HCT116 (cell line): ENCODE measurements at regions not wholly inside any gene's neighbourhood (a gene's known extent, or its start where the extent isn't known, plus 50 kb on each side); places are given as distances from the start of the nearest gene placed in this dataset.

Source experiments
- ATAC-seq: fragments of 200-7000 bp; cut with Tn5 transposase; 2 replicates; pipeline ENCODE4 v1.9.1; 2020; ENCODE audit warnings: mild to moderate bottlenecking, moderate library complexity
- BruUV-seq: library from RNA; stranded (reverse); fragments of 400-500 nt; replicated peaks from 2 replicates; lab custom pipeline; 2021; lab: Mats Ljungman, UMichigan
- CTCF ChIA-PET: fragments of 300-600 bp; sonication (Branson Sonifier 250); formaldehyde crosslinking; loops from one replicate; lab custom pipeline; 2021; ENCODE audit warnings: antibody characterized with exemption; lab: Charles Lee
- POLR2A ChIA-PET: fragments of 300-600, 350-600 bp; sonication (Branson Sonifier 250); formaldehyde crosslinking; loops from one replicate; lab custom pipeline; 2021; ENCODE audit warnings: antibody characterized with exemption; lab: Charles Lee
- RAD21 ChIA-PET, 2 experiments: fragments of 300-600 bp; sonication (Branson Sonifier 250); formaldehyde crosslinking; loops; one replicate each; lab custom pipeline; 2023; ENCODE audit warnings: low total read pairs in 2 of 2; ENCODE audit not compliant: uncharacterized antibody in 2 of 2, unreplicated experiment in 2 of 2, low non-redundant PET in 1 of 2; lab: Charles Lee
- DNase-seq: peaks from one replicate; pipeline ENCODE4 v3.0.0-alpha.2; 2010; ENCODE audit warnings: low read depth, low spot score
- H2AFZ ChIP-seq: fragments of 200-600 bp; shearing (Covaris generic), sonication (generic); 2 replicates; pipeline ENCODE4 v1.6.1; 2017; ENCODE audit warnings: low read depth, mixed run types, mixed read lengths, antibody characterized with exemption, low read length; ENCODE audit not compliant: poor library complexity, severe bottlenecking
- H3K27ac ChIP-seq: 2 replicates; pipeline ENCODE4 v1.5.1; 2012; ENCODE audit warnings: low read depth, low read length
- H3K27me3 ChIP-seq: fragments of 200-600 bp; sonication (generic); 2 replicates; pipeline ENCODE4 v1.6.1; 2016; ENCODE audit warnings: mixed run types, low read length, mixed read lengths; ENCODE audit not compliant: insufficient read depth
- H3K36me3 ChIP-seq, 2 experiments: fragments of 200-500 bp in 1 of 2; fragments of 200-600 bp in 1 of 2; sonication (Bioruptor generic) in 1 of 2; sonication (generic) in 1 of 2; 2 replicates each; pipeline versions ENCODE4 v1.5.1 to v1.6.1; 2014 to 2016; ENCODE audit warnings: low read length in 2 of 2, inconsistent platforms in 1 of 2, mixed read lengths in 1 of 2, mixed run types in 1 of 2; ENCODE audit not compliant: insufficient read depth in 2 of 2, control insufficient read depth in 1 of 2
- H3K4me1 ChIP-seq, 2 experiments: fragments of 200-600 bp in 1 of 2; sonication (generic) in 1 of 2; 2 replicates each; pipeline versions ENCODE4 v1.5.1 to v1.6.1; 2012 to 2017; ENCODE audit warnings: low read length in 2 of 2, inconsistent platforms in 1 of 2, mild to moderate bottlenecking in 1 of 2, mixed read lengths in 1 of 2, mixed run types in 1 of 2, moderate library complexity in 1 of 2; ENCODE audit not compliant: insufficient read depth in 2 of 2, control insufficient read depth in 1 of 2
- H3K4me2 ChIP-seq: fragments of 200-600 bp; sonication (generic); 2 replicates; pipeline ENCODE4 v1.6.1; 2017; ENCODE audit warnings: mixed run types, low read length, mixed read lengths
- H3K4me3 ChIP-seq, 2 experiments: fragments of 200-600 bp in 1 of 2; sonication (generic) in 1 of 2; replicated peaks in 1 of 2; 2 replicates each; pipeline ENCODE4 v1.5.1; 2011 to 2016; ENCODE audit warnings: low read length in 2 of 2, control low read depth in 1 of 2, low read depth in 1 of 2, mild to moderate bottlenecking in 1 of 2, mixed read lengths in 1 of 2, mixed run types in 1 of 2
- H3K79me2 ChIP-seq: fragments of 200-600 bp; sonication (generic); 2 replicates; pipeline ENCODE4 v1.6.1; 2017; ENCODE audit warnings: mild to moderate bottlenecking, mixed run types, low read length, moderate library complexity, mixed read lengths; ENCODE audit not compliant: insufficient read depth
- H3K9ac ChIP-seq: fragments of 200-600 bp; sonication (generic); 2 replicates; pipeline ENCODE4 v1.6.1; 2016; ENCODE audit warnings: low read length, mixed read lengths
- H3K9me2 ChIP-seq: fragments of 200-600 bp; sonication (generic), shearing (Covaris generic); 2 replicates; pipeline ENCODE4 v1.6.1; 2017; ENCODE audit warnings: mixed run types, mild to moderate bottlenecking, moderate library complexity; ENCODE audit not compliant: insufficient read depth
- H3K9me3 ChIP-seq, 2 experiments: fragments of 200-500 bp in 1 of 2; fragments of 200-600 bp in 1 of 2; sonication (Bioruptor generic) in 1 of 2; sonication (generic) in 1 of 2; 2 replicates each; pipeline ENCODE4 v1.6.1; 2014 to 2017; ENCODE audit warnings: low read length in 2 of 2, mixed read lengths in 2 of 2, inconsistent platforms in 1 of 2, low read depth in 1 of 2, mild to moderate bottlenecking in 1 of 2, mixed run types in 1 of 2, moderate library complexity in 1 of 2; ENCODE audit not compliant: control insufficient read depth in 1 of 2, insufficient read depth in 1 of 2
- H4K20me1 ChIP-seq: fragments of 200-600 bp; sonication (generic), shearing (Covaris generic); 2 replicates; pipeline ENCODE4 v1.6.1; 2017; ENCODE audit warnings: mixed run types, mild to moderate bottlenecking, moderate library complexity; ENCODE audit not compliant: insufficient read depth
- CBX3 ChIP-seq: IDR thresholded peaks from 2 replicates; pipeline ENCODE4 v1.6.1; 2012; ENCODE audit warnings: low read depth
- CTCF ChIP-seq, 3 experiments: fragments of 200-600 bp in 1 of 3; sonication (generic) in 1 of 3; IDR thresholded peaks in 2 of 3; conservative IDR thresholded peaks in 1 of 3; 2 replicates each; pipeline ENCODE4 v1.5.1; 2012 to 2017; ENCODE audit warnings: low read depth in 2 of 3, low read length in 2 of 3, antibody characterized with exemption in 1 of 3, borderline replicate concordance in 1 of 3, control low read depth in 1 of 3, mild to moderate bottlenecking in 1 of 3, mixed read lengths in 1 of 3, mixed run types in 1 of 3, moderate library complexity in 1 of 3; ENCODE audit not compliant: insufficient read depth in 1 of 3
- EGR1 ChIP-seq: IDR thresholded peaks from 2 replicates; pipeline ENCODE4 v1.6.1; 2012; ENCODE audit warnings: low read depth
- ELF1 ChIP-seq: IDR thresholded peaks from 2 replicates; pipeline ENCODE4 v1.6.1; 2012; ENCODE audit warnings: low read depth, borderline replicate concordance
- EZH2 ChIP-seq: fragments of 200-600 bp; sonication (generic); IDR thresholded peaks from 2 replicates; pipeline ENCODE4 v1.6.1; 2017; ENCODE audit warnings: antibody characterized with exemption, mixed run types
- MAX ChIP-seq: IDR thresholded peaks from 2 replicates; pipeline ENCODE4 v1.6.1; 2012
- RAD21 ChIP-seq: IDR thresholded peaks from 2 replicates; pipeline ENCODE4 v1.6.1; 2012; ENCODE audit warnings: low read depth, mild to moderate bottlenecking
- TCF7L2 ChIP-seq: IDR thresholded peaks from 2 replicates; pipeline ENCODE4 v1.7.0; 2011; ENCODE audit warnings: borderline replicate concordance, inconsistent platforms; ENCODE audit not compliant: insufficient read depth, insufficient read length; ENCODE audit errors: extremely low read depth
- YY1 ChIP-seq: IDR thresholded peaks from 2 replicates; pipeline ENCODE4 v1.6.1; 2011; ENCODE audit warnings: low read length, low read depth, moderate library complexity, mild to moderate bottlenecking; ENCODE audit not compliant: insufficient replicate concordance; ENCODE audit errors: extremely low read depth
- ZBTB33 ChIP-seq: IDR thresholded peaks from 2 replicates; pipeline ENCODE4 v1.6.1; 2011; ENCODE audit warnings: mild to moderate bottlenecking, low read length, moderate library complexity; ENCODE audit not compliant: insufficient replicate concordance; ENCODE audit errors: extremely low read depth
- ZFX ChIP-seq: fragments of 450-650 bp; IDR thresholded peaks from 2 replicates; pipeline ENCODE4 v1.6.1; 2017
- intact Hi-C: fragments of 100-400 bp; cut with micrococcal nuclease; formaldehyde crosslinking; loops from 2 replicates; pipeline ENCODE4 v1.10.0; 2022

GRCh38 chr16:86834451-86835035 lies 256.2 kb downstream of the FOXL1 start:
- ChIA-PET RAD21 (no interaction called here), CTCF (interaction anchor here (1.1 to 2.6 kb wide), 3 partner anchors 39 to 271 kb away, joined by 3 to 13 read pairs (median 6); no protein-coding TSS in a partner anchor), POLR2A (no interaction called here)
- no peak overlapping the region for H2AFZ ChIP-seq
- H3K27me3 ChIP-seq: peaks cover 23% of the 10 kb centered on the region
- no peak overlapping the region for H3K4me3 ChIP-seq
- intact Hi-C loops: loop anchor here (1.0 to 5.0 kb wide), 5 partner anchors 217 to 443 kb away; no protein-coding TSS in a partner anchor
- no peak overlapping the region for H3K27ac ChIP-seq
- no peaks in the 10 kb centered on the region for H4K20me1 ChIP-seq
- H3K9me2 ChIP-seq: no peaks in the 10 kb centered on the region
- DNase-seq (no peak), ATAC-seq (peak; percentile 86)
- H3K4me2 ChIP-seq: peak overlapping the region; percentile 15
- no peak for TF ChIP-seq EZH2
- peak; percentile 59 for TF ChIP-seq RAD21
- peak; percentile 48 to 81 (median 63) for TF ChIP-seq CTCF (IDR thresholded peaks at IDR 0.05 in 2 of 3, conservative IDR thresholded peaks at IDR 0.05 in 1 of 3; ENCODE audit: borderline replicate concordance in 1 of 3, insufficient read depth in 1 of 3, low read depth in 2 of 3, low read length in 2 of 3)
- H3K36me3 ChIP-seq: no peaks in the 10 kb centered on the region
- no peak overlapping the region for H3K9ac ChIP-seq
- no TSS peak for BruUV-seq
- no peaks in the 10 kb centered on the region for H3K79me2 ChIP-seq
- no peaks in the 10 kb centered on the region for H3K9me3 ChIP-seq
- H3K4me1 ChIP-seq: 0 out of 4 replicates have a peak, but pooled peaks cover 0 to 4% of the 10 kb centered on the region in 2 experiments

- no peak overlapping the region for H3K4me2 ChIP-seq
- 0 out of 4 replicates have a peak, but pooled peaks cover 0 to 4% of the 10 kb centered on the region in 2 experiments for H3K4me1 ChIP-seq
- CTCF ChIA-PET: no interaction called here
- H3K79me2 ChIP-seq: no peaks in the 10 kb centered on the region
- H2AFZ ChIP-seq: no peak overlapping the region
- no peaks in the 10 kb centered on the region for H3K9me2 ChIP-seq
- H3K27me3 ChIP-seq: peaks cover 12% of the 10 kb centered on the region; the same call in 1 of the 2 replicates
- no peak for DNase-seq
- BruUV-seq: no TSS peak
- TF ChIP-seq CTCF (IDR thresholded peaks at IDR 0.05 in 2 of 3, conservative IDR thresholded peaks at IDR 0.05 in 1 of 3; ENCODE audit: borderline replicate concordance in 1 of 3, insufficient read depth in 1 of 3, low read depth in 2 of 3, low read length in 2 of 3) (no peak), TCF7L2 (no peak), YY1 (no peak), RAD21 (no peak), CBX3 (no peak), ELF1 (no peak), MAX (no peak), ZFX (no peak), ZBTB33 (no peak), EGR1 (no peak)
- no peak for ATAC-seq
- POLR2A ChIA-PET: no interaction called here
- RAD21 ChIA-PET: no interaction called here
- no peaks in the 10 kb centered on the region for H3K36me3 ChIP-seq
- H3K9ac ChIP-seq: no peak overlapping the region
- H3K4me3 ChIP-seq: no peak overlapping the region
- H3K9me3 ChIP-seq: no peaks in the 10 kb centered on the region
- no peaks in the 10 kb centered on the region for H4K20me1 ChIP-seq
- intact Hi-C loops: no loop called here
- no peak overlapping the region for H3K27ac ChIP-seq
Measured at GRCh38 chr16:86835982-86836381, 257.6 kb downstream of the FOXL1 start.
